ENCODE measurements at regions not wholly inside any gene's neighbourhood (a gene's known extent, or its start where the extent isn't known, plus 50 kb on each side); places are given as distances from the start of the nearest gene placed in this dataset.

DNA sequence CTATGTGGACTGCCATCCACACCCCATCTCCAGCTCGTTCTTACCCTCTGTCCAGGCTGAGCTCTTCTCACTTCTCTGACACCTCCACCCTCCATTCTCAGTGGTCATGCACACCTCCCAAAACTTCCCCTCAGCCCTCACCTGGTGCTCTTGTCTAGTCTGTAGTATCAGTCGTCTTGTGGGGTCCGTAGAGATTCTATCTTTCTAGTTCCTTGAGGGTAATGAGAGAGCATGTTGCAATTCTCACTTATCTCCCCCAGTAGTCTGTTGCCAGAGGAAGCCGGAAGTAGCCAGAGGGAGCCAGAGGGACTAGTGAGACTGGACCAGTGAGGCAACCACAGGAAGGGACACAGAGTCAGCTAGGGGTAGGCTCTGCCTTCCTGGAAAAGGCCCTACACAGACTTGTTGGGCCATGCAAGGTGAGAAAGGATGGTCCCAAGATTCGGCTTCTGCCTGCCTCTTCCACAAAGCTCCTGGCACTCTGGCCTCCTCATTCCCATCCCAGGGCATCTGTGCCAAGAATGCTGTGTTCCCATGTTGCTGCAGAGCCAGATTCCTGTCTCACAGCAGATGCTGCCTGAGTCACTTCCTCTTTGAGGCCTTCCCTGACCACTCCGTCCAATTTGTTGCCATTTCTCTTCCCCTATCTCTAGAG is 50.6 kb upstream of the DUSP5 start:
- TF ChIP-seq, protein P1, sequence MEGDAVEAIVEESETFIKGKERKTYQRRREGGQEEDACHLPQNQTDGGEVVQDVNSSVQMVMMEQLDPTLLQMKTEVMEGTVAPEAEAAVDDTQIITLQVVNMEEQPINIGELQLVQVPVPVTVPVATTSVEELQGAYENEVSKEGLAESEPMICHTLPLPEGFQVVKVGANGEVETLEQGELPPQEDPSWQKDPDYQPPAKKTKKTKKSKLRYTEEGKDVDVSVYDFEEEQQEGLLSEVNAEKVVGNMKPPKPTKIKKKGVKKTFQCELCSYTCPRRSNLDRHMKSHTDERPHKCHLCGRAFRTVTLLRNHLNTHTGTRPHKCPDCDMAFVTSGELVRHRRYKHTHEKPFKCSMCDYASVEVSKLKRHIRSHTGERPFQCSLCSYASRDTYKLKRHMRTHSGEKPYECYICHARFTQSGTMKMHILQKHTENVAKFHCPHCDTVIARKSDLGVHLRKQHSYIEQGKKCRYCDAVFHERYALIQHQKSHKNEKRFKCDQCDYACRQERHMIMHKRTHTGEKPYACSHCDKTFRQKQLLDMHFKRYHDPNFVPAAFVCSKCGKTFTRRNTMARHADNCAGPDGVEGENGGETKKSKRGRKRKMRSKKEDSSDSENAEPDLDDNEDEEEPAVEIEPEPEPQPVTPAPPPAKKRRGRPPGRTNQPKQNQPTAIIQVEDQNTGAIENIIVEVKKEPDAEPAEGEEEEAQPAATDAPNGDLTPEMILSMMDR (IDR thresholded peaks at IDR 0.05; ENCODE audit: insufficient read depth, low read length, poor library complexity, severe bottlenecking), result no peak
- no peak for TF ChIP-seq EZH2phosphoT487 (conservative IDR thresholded peaks at IDR 0.05; ENCODE audit: low read length)
